ENCODE measurements at regions not wholly inside any gene's neighbourhood (a gene's known extent, or its start where the extent isn't known, plus 50 kb on each side); places are given as distances from the start of the nearest gene placed in this dataset.
A peak's percentile ranks its signal among the peaks of the same experiment; 100 is the strongest.

DNA sequence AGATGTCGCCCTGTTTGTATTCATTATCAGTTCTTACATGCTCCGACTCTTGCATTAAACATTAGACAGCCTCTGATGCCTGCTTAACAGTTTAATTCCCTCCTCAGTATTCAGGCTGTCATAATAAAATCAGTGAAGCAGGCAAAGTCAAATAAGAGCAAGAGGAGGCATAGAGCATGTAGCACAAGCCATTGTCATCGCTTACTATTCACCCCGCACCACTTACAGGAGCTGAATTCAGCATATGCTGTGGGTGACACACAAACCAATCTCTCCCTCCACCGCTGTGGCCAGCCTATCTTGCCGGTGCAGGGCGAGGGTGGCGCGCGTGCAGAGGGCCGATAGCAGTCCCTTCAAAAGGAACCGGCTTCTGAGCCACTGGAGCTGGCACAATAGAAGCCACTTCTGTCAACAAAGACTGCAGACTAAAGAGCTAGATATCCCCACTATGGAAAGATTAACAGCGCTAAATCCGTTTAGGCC lies 433.2 kb upstream of the MGMT start (continued):
- TF ChIP-seq, protein P1, sequence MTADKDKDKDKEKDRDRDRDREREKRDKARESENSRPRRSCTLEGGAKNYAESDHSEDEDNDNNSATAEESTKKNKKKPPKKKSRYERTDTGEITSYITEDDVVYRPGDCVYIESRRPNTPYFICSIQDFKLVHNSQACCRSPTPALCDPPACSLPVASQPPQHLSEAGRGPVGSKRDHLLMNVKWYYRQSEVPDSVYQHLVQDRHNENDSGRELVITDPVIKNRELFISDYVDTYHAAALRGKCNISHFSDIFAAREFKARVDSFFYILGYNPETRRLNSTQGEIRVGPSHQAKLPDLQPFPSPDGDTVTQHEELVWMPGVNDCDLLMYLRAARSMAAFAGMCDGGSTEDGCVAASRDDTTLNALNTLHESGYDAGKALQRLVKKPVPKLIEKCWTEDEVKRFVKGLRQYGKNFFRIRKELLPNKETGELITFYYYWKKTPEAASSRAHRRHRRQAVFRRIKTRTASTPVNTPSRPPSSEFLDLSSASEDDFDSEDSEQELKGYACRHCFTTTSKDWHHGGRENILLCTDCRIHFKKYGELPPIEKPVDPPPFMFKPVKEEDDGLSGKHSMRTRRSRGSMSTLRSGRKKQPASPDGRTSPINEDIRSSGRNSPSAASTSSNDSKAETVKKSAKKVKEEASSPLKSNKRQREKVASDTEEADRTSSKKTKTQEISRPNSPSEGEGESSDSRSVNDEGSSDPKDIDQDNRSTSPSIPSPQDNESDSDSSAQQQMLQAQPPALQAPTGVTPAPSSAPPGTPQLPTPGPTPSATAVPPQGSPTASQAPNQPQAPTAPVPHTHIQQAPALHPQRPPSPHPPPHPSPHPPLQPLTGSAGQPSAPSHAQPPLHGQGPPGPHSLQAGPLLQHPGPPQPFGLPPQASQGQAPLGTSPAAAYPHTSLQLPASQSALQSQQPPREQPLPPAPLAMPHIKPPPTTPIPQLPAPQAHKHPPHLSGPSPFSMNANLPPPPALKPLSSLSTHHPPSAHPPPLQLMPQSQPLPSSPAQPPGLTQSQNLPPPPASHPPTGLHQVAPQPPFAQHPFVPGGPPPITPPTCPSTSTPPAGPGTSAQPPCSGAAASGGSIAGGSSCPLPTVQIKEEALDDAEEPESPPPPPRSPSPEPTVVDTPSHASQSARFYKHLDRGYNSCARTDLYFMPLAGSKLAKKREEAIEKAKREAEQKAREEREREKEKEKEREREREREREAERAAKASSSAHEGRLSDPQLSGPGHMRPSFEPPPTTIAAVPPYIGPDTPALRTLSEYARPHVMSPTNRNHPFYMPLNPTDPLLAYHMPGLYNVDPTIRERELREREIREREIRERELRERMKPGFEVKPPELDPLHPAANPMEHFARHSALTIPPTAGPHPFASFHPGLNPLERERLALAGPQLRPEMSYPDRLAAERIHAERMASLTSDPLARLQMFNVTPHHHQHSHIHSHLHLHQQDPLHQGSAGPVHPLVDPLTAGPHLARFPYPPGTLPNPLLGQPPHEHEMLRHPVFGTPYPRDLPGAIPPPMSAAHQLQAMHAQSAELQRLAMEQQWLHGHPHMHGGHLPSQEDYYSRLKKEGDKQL (CRISPR knock-in tag; IDR thresholded peaks at IDR 0.05; ENCODE audit: borderline replicate concordance), result no peak
- TF ChIP-seq HMGN3 (IDR thresholded peaks at IDR 0.05; ENCODE audit: borderline replicate concordance, extremely low read depth, insufficient read length, low read depth, low read length) (peak; percentile 32), BCOR (IDR thresholded peaks at IDR 0.05) (peak; percentile 41; the same call in 1 of the 2 replicates), EP400 (IDR thresholded peaks at IDR 0.05) (no peak), POLR2G (IDR thresholded peaks at IDR 0.05; ENCODE audit: low read depth, low read length) (no peak), ZNF282 (CRISPR knock-in tag; IDR thresholded peaks at IDR 0.05) (no peak), XRCC5 (IDR thresholded peaks at IDR 0.05; ENCODE audit: low read depth, low read length) (no peak), FOSL1 (tag; conservative IDR thresholded peaks at IDR 0.05) (no peak), TCF3 (CRISPR knock-in tag; IDR thresholded peaks at IDR 0.05) (peak; percentile 89), FOXM1 (IDR thresholded peaks at IDR 0.05; ENCODE audit: low read depth) (peak; percentile 47; the same call in 1 of the 2 replicates), FOXM1 (CRISPR knock-in tag; IDR thresholded peaks at IDR 0.05; ENCODE audit: low read depth) (no peak), SMARCE1 (IDR thresholded peaks at IDR 0.05) (peak; percentile 22; the same call in 1 of the 2 replicates), MTA3 (IDR thresholded peaks at IDR 0.05; ENCODE audit: borderline replicate concordance) (no peak), RUNX1 (IDR thresholded peaks at IDR 0.05; ENCODE audit: low read depth) (no peak), EP300 (IDR thresholded peaks at IDR 0.05; ENCODE audit: low read length) (peak; percentile 18; the same call in 1 of the 2 replicates)
- TF ChIP-seq, protein P2, sequence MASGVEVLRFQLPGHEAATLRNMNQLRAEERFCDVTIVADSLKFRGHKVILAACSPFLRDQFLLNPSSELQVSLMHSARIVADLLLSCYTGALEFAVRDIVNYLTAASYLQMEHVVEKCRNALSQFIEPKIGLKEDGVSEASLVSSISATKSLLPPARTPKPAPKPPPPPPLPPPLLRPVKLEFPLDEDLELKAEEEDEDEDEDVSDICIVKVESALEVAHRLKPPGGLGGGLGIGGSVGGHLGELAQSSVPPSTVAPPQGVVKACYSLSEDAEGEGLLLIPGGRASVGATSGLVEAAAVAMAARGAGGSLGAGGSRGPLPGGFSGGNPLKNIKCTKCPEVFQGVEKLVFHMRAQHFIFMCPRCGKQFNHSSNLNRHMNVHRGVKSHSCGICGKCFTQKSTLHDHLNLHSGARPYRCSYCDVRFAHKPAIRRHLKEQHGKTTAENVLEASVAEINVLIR (CRISPR knock-in tag; IDR thresholded peaks at IDR 0.05), result no peak
- TF ChIP-seq, protein P3, sequence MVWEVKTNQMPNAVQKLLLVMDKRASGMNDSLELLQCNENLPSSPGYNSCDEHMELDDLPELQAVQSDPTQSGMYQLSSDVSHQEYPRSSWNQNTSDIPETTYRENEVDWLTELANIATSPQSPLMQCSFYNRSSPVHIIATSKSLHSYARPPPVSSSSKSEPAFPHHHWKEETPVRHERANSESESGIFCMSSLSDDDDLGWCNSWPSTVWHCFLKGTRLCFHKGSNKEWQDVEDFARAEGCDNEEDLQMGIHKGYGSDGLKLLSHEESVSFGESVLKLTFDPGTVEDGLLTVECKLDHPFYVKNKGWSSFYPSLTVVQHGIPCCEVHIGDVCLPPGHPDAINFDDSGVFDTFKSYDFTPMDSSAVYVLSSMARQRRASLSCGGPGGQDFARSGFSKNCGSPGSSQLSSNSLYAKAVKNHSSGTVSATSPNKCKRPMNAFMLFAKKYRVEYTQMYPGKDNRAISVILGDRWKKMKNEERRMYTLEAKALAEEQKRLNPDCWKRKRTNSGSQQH (CRISPR knock-in tag; IDR thresholded peaks at IDR 0.05), result no peak
- TF ChIP-seq, protein P4, sequence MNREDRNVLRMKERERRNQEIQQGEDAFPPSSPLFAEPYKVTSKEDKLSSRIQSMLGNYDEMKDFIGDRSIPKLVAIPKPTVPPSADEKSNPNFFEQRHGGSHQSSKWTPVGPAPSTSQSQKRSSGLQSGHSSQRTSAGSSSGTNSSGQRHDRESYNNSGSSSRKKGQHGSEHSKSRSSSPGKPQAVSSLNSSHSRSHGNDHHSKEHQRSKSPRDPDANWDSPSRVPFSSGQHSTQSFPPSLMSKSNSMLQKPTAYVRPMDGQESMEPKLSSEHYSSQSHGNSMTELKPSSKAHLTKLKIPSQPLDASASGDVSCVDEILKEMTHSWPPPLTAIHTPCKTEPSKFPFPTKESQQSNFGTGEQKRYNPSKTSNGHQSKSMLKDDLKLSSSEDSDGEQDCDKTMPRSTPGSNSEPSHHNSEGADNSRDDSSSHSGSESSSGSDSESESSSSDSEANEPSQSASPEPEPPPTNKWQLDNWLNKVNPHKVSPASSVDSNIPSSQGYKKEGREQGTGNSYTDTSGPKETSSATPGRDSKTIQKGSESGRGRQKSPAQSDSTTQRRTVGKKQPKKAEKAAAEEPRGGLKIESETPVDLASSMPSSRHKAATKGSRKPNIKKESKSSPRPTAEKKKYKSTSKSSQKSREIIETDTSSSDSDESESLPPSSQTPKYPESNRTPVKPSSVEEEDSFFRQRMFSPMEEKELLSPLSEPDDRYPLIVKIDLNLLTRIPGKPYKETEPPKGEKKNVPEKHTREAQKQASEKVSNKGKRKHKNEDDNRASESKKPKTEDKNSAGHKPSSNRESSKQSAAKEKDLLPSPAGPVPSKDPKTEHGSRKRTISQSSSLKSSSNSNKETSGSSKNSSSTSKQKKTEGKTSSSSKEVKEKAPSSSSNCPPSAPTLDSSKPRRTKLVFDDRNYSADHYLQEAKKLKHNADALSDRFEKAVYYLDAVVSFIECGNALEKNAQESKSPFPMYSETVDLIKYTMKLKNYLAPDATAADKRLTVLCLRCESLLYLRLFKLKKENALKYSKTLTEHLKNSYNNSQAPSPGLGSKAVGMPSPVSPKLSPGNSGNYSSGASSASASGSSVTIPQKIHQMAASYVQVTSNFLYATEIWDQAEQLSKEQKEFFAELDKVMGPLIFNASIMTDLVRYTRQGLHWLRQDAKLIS (CRISPR knock-in tag; IDR thresholded peaks at IDR 0.05), result no peak

Measured in K562 (cell line).